OCI-LY1 (cell line): ENCODE measurements at regions not wholly inside any gene's neighbourhood (a gene's known extent, or its start where the extent isn't known, plus 50 kb on each side); places are given as distances from the start of the nearest gene placed in this dataset.

ENCODE experiments used
- H2AFZ ChIP-seq: fragments of 200-600 bp; sonication (generic), shearing (Covaris generic); 2 replicates; pipeline ENCODE4 v1.6.0; 2014; ENCODE audit warnings: antibody characterized with exemption, mild to moderate bottlenecking, low read length
- H3F3A ChIP-seq: fragments of 200-600 bp; sonication (generic), shearing (Covaris generic); 2 replicates; pipeline ENCODE4 v1.6.0; 2014; ENCODE audit warnings: mild to moderate bottlenecking, antibody characterized with exemption, low read length, moderate library complexity; ENCODE audit not compliant: insufficient read depth
- H3K27ac ChIP-seq: fragments of 200-600 bp; sonication (generic); 2 replicates; pipeline ENCODE4 v1.5.1; 2014; ENCODE audit warnings: low read length, mixed run types, mild to moderate bottlenecking, low read depth; ENCODE audit not compliant: poor library complexity, severe bottlenecking
- H3K27me3 ChIP-seq: fragments of 200-600 bp; sonication (generic); 2 replicates; pipeline ENCODE4 v1.6.0; 2014; ENCODE audit warnings: antibody characterized with exemption, mild to moderate bottlenecking, low read length, moderate library complexity; ENCODE audit not compliant: insufficient read depth
- H3K36me3 ChIP-seq: fragments of 200-600 bp; sonication (generic); 2 replicates; pipeline ENCODE4 v1.6.1; 2014; ENCODE audit warnings: mild to moderate bottlenecking, antibody characterized with exemption, low read length, moderate library complexity, mixed read lengths; ENCODE audit not compliant: insufficient read depth
- H3K4me1 ChIP-seq: fragments of 200-600 bp; sonication (generic); 2 replicates; pipeline ENCODE4 v1.5.1; 2014; ENCODE audit warnings: mild to moderate bottlenecking, low read length, moderate library complexity; ENCODE audit not compliant: insufficient read depth, severe bottlenecking
- H3K4me2 ChIP-seq: fragments of 200-600 bp; sonication (generic), shearing (Covaris generic); 2 replicates; pipeline ENCODE4 v1.6.1; 2014; ENCODE audit warnings: low read length
- H3K4me3 ChIP-seq: fragments of 200-600 bp; sonication (generic); 2 replicates; pipeline ENCODE4 v1.5.1; 2014; ENCODE audit warnings: low read length, low read depth, mild to moderate bottlenecking, mixed read lengths; ENCODE audit not compliant: poor library complexity, severe bottlenecking
- H3K79me2 ChIP-seq: fragments of 200-600 bp; shearing (Covaris generic); 2 replicates; pipeline ENCODE4 v1.6.1; 2016; ENCODE audit warnings: mixed run types, low read length, mixed read lengths; ENCODE audit not compliant: insufficient read depth
- H3K9ac ChIP-seq: fragments of 200-600 bp; sonication (generic), shearing (Covaris generic); 2 replicates; pipeline ENCODE4 v1.6.1; 2014; ENCODE audit warnings: mild to moderate bottlenecking, low read length, mixed read lengths
- H3K9me2 ChIP-seq: fragments of 200-600 bp; sonication (generic), shearing (Covaris generic); 2 replicates; pipeline ENCODE4 v1.6.1; 2014; ENCODE audit warnings: low read depth, mild to moderate bottlenecking, low read length, mixed read lengths
- H3K9me3 ChIP-seq: fragments of 200-600 bp; shearing (Covaris generic); 2 replicates; pipeline ENCODE4 v1.6.1; 2014; ENCODE audit warnings: low read length, mixed read lengths
- H4K20me1 ChIP-seq: fragments of 200-600 bp; sonication (generic), shearing (Covaris generic); 2 replicates; pipeline ENCODE4 v1.6.0; 2016; ENCODE audit warnings: mild to moderate bottlenecking, low read length; ENCODE audit not compliant: insufficient read depth
- EZH2 ChIP-seq: fragments of 200-600 bp; sonication (generic), shearing (Covaris generic); IDR thresholded peaks from 2 replicates; pipeline ENCODE4 v1.8.0; 2017; ENCODE audit warnings: borderline replicate concordance, mixed run types, mild to moderate bottlenecking, antibody characterized with exemption, low read length, moderate library complexity, mixed read lengths
- TF ChIP-seq, protein P1 (sequence below): fragments of 200-600 bp; sonication (generic), shearing (Covaris generic); IDR thresholded peaks from 2 replicates; pipeline ENCODE4 v1.5.1; 2017; ENCODE audit warnings: mild to moderate bottlenecking, antibody characterized with exemption, low read length, moderate library complexity, mixed read lengths

DNA sequence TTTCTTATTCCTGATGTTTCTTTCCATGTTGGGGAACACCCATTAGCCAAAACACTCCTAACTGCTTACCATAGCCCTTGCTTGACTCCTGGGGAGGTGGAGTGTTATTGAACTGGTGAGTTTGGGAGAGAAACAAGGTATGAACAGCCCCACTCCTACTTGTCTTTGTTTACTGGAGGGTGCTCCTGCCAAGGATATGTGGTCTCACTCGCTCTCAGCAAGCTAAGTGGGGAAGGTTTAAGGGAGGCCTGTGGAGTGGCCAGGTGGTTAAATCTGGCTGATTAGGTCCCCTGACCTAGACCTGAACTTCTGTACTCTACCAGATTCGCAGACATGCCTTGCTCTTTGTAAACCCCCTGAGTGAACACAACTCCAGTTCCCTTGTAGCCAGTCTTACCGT lies 300.1 kb downstream of the PTEN start:
- Histone ChIP-seq H4K20me1 (no peaks in the 10 kb centered on the region), H3K27ac (no peak overlapping the region), H3F3A (no peaks in the 10 kb centered on the region), H3K9me2 (no peaks in the 10 kb centered on the region), H3K4me2 (no peak overlapping the region), H2AFZ (no peak overlapping the region), H3K9ac (no peak overlapping the region), H3K9me3 (no peaks in the 10 kb centered on the region), H3K36me3 (peaks cover 53% of the 10 kb centered on the region), H3K4me1 (no peaks in the 10 kb centered on the region), H3K4me3 (no peak overlapping the region), H3K27me3 (no peaks in the 10 kb centered on the region), H3K79me2 (no peaks in the 10 kb centered on the region)
- no peak for TF ChIP-seq EZH2
- TF ChIP-seq, protein P1, sequence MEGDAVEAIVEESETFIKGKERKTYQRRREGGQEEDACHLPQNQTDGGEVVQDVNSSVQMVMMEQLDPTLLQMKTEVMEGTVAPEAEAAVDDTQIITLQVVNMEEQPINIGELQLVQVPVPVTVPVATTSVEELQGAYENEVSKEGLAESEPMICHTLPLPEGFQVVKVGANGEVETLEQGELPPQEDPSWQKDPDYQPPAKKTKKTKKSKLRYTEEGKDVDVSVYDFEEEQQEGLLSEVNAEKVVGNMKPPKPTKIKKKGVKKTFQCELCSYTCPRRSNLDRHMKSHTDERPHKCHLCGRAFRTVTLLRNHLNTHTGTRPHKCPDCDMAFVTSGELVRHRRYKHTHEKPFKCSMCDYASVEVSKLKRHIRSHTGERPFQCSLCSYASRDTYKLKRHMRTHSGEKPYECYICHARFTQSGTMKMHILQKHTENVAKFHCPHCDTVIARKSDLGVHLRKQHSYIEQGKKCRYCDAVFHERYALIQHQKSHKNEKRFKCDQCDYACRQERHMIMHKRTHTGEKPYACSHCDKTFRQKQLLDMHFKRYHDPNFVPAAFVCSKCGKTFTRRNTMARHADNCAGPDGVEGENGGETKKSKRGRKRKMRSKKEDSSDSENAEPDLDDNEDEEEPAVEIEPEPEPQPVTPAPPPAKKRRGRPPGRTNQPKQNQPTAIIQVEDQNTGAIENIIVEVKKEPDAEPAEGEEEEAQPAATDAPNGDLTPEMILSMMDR: no peak

DNA sequence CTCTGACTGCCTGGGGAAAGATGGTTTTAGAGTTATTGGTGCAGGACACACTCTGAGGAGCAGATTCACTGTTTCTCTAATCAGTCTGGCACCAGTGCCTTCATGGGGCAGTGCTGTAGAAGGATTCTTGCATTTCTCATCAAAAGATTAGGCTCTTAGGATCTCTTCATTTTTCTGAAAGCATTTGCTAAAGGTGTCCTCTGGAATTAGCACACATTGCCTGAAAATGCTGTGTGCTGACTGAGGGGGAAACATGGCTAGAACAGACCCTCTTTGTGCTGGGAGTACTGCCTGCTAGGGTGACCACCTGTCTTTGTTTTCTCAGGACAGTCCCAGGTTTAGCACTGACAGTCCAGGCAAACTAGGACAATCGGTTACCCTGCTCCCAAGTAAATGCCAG lies 301.0 kb downstream of the PTEN start:
- Histone ChIP-seq H3K9me2 (no peaks in the 10 kb centered on the region), H3K9ac (no peak overlapping the region), H3K4me1 (no peaks in the 10 kb centered on the region), H3K36me3 (peaks cover 62% of the 10 kb centered on the region), H3K27me3 (no peaks in the 10 kb centered on the region), H3K79me2 (no peaks in the 10 kb centered on the region), H3K9me3 (no peaks in the 10 kb centered on the region), H3K4me3 (no peak overlapping the region), H4K20me1 (no peaks in the 10 kb centered on the region), H2AFZ (no peak overlapping the region), H3K4me2 (no peak overlapping the region), H3F3A (no peaks in the 10 kb centered on the region), H3K27ac (no peak overlapping the region)
- TF ChIP-seq, protein P1: no peak
- no peak for TF ChIP-seq EZH2

DNA sequence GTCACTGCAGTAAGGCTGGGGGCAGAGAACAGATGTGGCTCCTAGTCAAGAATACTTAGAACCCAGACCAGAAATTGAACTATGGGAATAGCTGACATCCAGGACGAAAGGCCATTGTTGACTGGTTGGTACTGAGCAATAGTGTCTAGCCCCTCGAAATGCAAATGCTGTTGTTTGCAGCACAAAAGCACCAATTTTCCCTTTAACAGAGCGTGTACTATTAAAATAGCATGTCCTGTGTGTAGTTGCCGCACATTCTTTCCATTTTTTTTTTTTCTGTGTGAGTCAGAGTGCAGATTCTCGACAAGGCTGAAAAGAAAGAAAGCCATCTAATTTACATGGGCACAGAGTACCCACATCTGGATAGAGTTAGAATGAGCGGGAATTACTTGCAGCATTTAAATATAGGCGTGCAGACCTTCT lies 302.4 kb downstream of the PTEN start:
- H3K79me2 ChIP-seq: no peaks in the 10 kb centered on the region
- peaks cover 76% of the 10 kb centered on the region for H3K36me3 ChIP-seq
- no peaks in the 10 kb centered on the region for H3F3A ChIP-seq
- H4K20me1 ChIP-seq: no peaks in the 10 kb centered on the region
- no peak for TF ChIP-seq EZH2
- TF ChIP-seq, protein P1: no peak
- no peak overlapping the region for H3K9ac ChIP-seq
- no peak overlapping the region for H2AFZ ChIP-seq
- H3K9me2 ChIP-seq: no peaks in the 10 kb centered on the region
- H3K4me2 ChIP-seq: no peak overlapping the region
- no peaks in the 10 kb centered on the region for H3K4me1 ChIP-seq
- no peak overlapping the region for H3K4me3 ChIP-seq
- no peaks in the 10 kb centered on the region for H3K27me3 ChIP-seq
- H3K27ac ChIP-seq: no peak overlapping the region
- H3K9me3 ChIP-seq: no peaks in the 10 kb centered on the region
